HL-60 (cell line): ENCODE measurements at regions not wholly inside any gene's neighbourhood (a gene's known extent, or its start where the extent isn't known, plus 50 kb on each side); places are given as distances from the start of the nearest gene placed in this dataset.

Experiments
- DNase-seq, 2 experiments: peaks; one replicate each; pipeline ENCODE4 v3.0.0-alpha.2; 2010 to 2020; ENCODE audit warnings: low read depth in 1 of 2, low spot score in 1 of 2
- H3K27ac ChIP-seq: fragments of 250-450 bp; sonication (Bioruptor Pico); replicated peaks from 2 replicates; pipeline ENCODE4 v1.5.1; 2020; ENCODE audit warnings: mild to moderate bottlenecking, moderate library complexity
- H3K27me3 ChIP-seq: fragments of 250-450 bp; sonication (Bioruptor Pico); 2 replicates; pipeline ENCODE4 v1.5.1; 2021; ENCODE audit warnings: mild to moderate bottlenecking, moderate library complexity; ENCODE audit not compliant: insufficient read depth, poor library complexity, severe bottlenecking
- H3K4me3 ChIP-seq: replicated peaks from 2 replicates; pipeline ENCODE4 v1.5.1; 2011; ENCODE audit warnings: mild to moderate bottlenecking, control low read depth, low read length; ENCODE audit not compliant: insufficient read depth
- GABPA ChIP-seq: IDR thresholded peaks from 2 replicates; pipeline ENCODE4 v1.6.1; 2012; ENCODE audit warnings: low read depth
- POLR2AphosphoS5 ChIP-seq: IDR thresholded peaks from 2 replicates; pipeline ENCODE4 v1.6.1; 2012; ENCODE audit warnings: low read depth
- SPI1 ChIP-seq: IDR thresholded peaks from 2 replicates; pipeline ENCODE4 v1.6.1; 2012; ENCODE audit warnings: low read depth, mild to moderate bottlenecking, borderline replicate concordance
- TF ChIP-seq, protein P1 (sequence below): IDR thresholded peaks from one replicate; pipeline ENCODE4 v1.5.1; 2011; ENCODE audit warnings: low read length, control low read depth, inconsistent platforms; ENCODE audit not compliant: insufficient read depth
- TF ChIP-seq, protein P2 (sequence below): IDR thresholded peaks from 2 replicates; pipeline ENCODE4 v1.6.1; 2012; ENCODE audit warnings: low read depth; ENCODE audit not compliant: insufficient replicate concordance

DNA sequence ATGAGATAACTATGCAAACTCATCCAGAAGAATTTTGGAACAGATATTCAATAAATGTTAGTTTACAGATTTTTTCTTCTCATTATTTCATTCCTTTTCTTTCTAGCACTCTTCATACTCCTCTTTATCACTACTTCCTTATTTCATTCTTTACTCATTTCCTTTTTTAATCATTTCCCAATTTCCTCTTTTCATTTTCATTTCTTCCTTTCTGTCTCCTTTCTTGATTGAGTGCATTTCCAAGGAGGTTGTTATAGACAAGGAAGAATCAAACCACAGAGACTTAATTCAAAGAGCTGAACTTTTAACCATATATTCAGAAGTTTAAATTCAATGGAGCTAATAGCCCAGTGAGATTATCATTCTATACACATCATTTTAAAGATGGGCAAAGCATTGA, 600.7 kb downstream of the ARAP2 start:
- no peak for DNase-seq
- H3K27ac ChIP-seq, result no peak overlapping the region
- TF ChIP-seq POLR2AphosphoS5 (no peak), SPI1 (no peak), GABPA (no peak)
- TF ChIP-seq, protein P1, sequence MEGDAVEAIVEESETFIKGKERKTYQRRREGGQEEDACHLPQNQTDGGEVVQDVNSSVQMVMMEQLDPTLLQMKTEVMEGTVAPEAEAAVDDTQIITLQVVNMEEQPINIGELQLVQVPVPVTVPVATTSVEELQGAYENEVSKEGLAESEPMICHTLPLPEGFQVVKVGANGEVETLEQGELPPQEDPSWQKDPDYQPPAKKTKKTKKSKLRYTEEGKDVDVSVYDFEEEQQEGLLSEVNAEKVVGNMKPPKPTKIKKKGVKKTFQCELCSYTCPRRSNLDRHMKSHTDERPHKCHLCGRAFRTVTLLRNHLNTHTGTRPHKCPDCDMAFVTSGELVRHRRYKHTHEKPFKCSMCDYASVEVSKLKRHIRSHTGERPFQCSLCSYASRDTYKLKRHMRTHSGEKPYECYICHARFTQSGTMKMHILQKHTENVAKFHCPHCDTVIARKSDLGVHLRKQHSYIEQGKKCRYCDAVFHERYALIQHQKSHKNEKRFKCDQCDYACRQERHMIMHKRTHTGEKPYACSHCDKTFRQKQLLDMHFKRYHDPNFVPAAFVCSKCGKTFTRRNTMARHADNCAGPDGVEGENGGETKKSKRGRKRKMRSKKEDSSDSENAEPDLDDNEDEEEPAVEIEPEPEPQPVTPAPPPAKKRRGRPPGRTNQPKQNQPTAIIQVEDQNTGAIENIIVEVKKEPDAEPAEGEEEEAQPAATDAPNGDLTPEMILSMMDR, result no peak
- TF ChIP-seq, protein P2, sequence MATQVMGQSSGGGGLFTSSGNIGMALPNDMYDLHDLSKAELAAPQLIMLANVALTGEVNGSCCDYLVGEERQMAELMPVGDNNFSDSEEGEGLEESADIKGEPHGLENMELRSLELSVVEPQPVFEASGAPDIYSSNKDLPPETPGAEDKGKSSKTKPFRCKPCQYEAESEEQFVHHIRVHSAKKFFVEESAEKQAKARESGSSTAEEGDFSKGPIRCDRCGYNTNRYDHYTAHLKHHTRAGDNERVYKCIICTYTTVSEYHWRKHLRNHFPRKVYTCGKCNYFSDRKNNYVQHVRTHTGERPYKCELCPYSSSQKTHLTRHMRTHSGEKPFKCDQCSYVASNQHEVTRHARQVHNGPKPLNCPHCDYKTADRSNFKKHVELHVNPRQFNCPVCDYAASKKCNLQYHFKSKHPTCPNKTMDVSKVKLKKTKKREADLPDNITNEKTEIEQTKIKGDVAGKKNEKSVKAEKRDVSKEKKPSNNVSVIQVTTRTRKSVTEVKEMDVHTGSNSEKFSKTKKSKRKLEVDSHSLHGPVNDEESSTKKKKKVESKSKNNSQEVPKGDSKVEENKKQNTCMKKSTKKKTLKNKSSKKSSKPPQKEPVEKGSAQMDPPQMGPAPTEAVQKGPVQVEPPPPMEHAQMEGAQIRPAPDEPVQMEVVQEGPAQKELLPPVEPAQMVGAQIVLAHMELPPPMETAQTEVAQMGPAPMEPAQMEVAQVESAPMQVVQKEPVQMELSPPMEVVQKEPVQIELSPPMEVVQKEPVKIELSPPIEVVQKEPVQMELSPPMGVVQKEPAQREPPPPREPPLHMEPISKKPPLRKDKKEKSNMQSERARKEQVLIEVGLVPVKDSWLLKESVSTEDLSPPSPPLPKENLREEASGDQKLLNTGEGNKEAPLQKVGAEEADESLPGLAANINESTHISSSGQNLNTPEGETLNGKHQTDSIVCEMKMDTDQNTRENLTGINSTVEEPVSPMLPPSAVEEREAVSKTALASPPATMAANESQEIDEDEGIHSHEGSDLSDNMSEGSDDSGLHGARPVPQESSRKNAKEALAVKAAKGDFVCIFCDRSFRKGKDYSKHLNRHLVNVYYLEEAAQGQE, result no peak
- H3K27me3 ChIP-seq, result no peaks in the 10 kb centered on the region
- H3K4me3 ChIP-seq, result no peak overlapping the region

DNA sequence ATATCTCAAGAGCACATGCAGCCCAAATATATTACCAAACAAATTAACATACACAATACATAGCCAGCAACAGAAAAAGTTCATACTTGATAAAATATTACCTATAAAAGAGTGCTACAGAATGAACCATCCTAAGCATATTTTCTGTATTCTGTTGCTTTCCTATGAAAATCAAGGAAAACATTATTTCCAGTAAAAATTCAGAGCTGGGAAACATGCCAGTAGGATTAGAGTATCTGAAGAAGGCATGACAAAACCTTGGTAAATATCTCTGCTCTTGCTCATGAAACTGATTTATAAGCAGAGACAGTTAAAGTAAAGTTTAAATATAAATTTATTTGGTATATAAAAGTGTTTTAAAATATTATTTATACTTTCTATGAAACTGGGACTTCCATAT, 599.7 kb downstream of the ARAP2 start:
- Histone ChIP-seq H3K4me3 (no peak overlapping the region), H3K27me3 (no peaks in the 10 kb centered on the region), H3K27ac (no peak overlapping the region)
- TF ChIP-seq, protein P2, result no peak
- no peak for TF ChIP-seq GABPA
- DNase-seq, result no peak

DNA sequence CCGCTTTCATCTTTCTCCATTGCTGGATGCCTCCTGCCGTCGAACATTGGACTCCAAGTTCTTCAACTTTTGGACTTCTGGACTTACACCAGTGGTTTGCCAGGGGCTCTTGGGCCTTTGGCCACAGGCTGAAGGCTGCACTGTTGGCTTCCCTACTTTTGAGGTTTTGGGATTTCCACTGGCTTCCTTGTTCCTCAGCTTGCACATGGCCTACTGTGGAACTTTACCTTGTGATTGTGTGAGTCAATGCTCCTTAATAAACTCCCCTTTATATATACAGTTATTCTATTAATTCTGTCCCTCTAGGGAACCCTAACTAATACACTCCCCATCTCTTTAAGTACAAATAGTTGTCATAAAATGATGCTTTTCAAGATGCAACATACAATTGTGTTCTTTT, 595.3 kb downstream of the ARAP2 start:
- TF ChIP-seq, protein P1, result no peak
- TF ChIP-seq, protein P2, result no peak
- no peak for TF ChIP-seq POLR2AphosphoS5
- TF ChIP-seq SPI1, result no peak
- no peak for TF ChIP-seq GABPA
- H3K4me3 ChIP-seq, result no peak overlapping the region
- no peaks in the 10 kb centered on the region for H3K27me3 ChIP-seq
- H3K27ac ChIP-seq, result no peak overlapping the region
- DNase-seq, result no peak

DNA sequence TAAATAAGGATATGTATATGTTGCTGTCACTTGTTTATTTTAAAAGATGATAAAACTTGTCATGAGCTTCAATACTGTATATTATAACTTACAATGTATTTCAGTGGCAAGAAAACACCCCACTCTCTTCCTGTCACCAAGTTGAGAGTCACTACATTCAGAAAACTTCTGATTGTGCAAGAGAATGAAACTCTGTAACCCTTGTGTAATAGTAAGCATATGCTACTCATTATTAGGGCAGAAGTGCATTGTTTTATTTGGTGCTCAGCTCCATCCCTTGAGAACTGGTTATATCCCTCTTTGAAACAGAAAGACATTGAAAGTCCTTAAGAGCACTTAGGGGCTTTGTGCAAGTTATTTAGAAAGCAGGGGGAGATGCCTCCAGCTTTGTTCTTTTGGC, 594.5 kb downstream of the ARAP2 start:
- peak in 1 of 2 experiments; percentile 22 for DNase-seq
- H3K27me3 ChIP-seq, result no peaks in the 10 kb centered on the region
- no peak overlapping the region for H3K27ac ChIP-seq
- no peak overlapping the region for H3K4me3 ChIP-seq
- no peak for TF ChIP-seq POLR2AphosphoS5
- TF ChIP-seq, protein P2, result no peak
- TF ChIP-seq SPI1, result no peak
- TF ChIP-seq GABPA, result no peak
- TF ChIP-seq, protein P1, result no peak
